Osteocyte (in vitro differentiated cells): ENCODE measurements at regions not wholly inside any gene's neighbourhood (a gene's known extent, or its start where the extent isn't known, plus 50 kb on each side); places are given as distances from the start of the nearest gene placed in this dataset.

ENCODE experiments used
- DNase-seq: peaks from one replicate; pipeline ENCODE4 v3.0.0; 2021; ENCODE audit warnings: mixed read lengths; ENCODE audit not compliant: unreplicated experiment; ENCODE audit errors: extremely low spot score
- H3K27ac Mint-ChIP-seq: one replicate; pipeline ENCODE4 v1.8.0; 2021; ENCODE audit warnings: mild to moderate bottlenecking, mixed read lengths; ENCODE audit not compliant: unreplicated experiment
- H3K27me3 Mint-ChIP-seq: one replicate; pipeline ENCODE4 v1.8.0; 2021; ENCODE audit warnings: mixed read lengths; ENCODE audit not compliant: unreplicated experiment
- H3K36me3 Mint-ChIP-seq: one replicate; pipeline ENCODE4 v1.8.0; 2021; ENCODE audit warnings: mixed read lengths; ENCODE audit not compliant: unreplicated experiment
- H3K4me1 Mint-ChIP-seq: one replicate; pipeline ENCODE4 v1.8.0; 2021; ENCODE audit warnings: mixed read lengths; ENCODE audit not compliant: unreplicated experiment
- H3K4me3 Mint-ChIP-seq: one replicate; pipeline ENCODE4 v1.8.0; 2021; ENCODE audit warnings: mild to moderate bottlenecking, moderate library complexity, mixed read lengths; ENCODE audit not compliant: unreplicated experiment
- H3K9me3 Mint-ChIP-seq: one replicate; pipeline ENCODE4 v1.8.0; 2021; ENCODE audit warnings: mixed read lengths; ENCODE audit not compliant: unreplicated experiment
- CTCF ChIP-seq: fragments of 200-600 bp; sonication (generic); IDR thresholded peaks from 2 replicates; pipeline ENCODE4 v1.5.0; 2021; ENCODE audit warnings: antibody characterized with exemption, mild to moderate bottlenecking, moderate library complexity

GRCh38 chr9:6073731-6074130, 58.3 kb upstream of the RANBP6 start:
- Mint-ChIP-seq H3K27me3 (no peaks in the 10 kb centered on the region), H3K4me3 (no peak overlapping the region), H3K36me3 (no peaks in the 10 kb centered on the region), H3K9me3 (no peaks in the 10 kb centered on the region), H3K4me1 (no peaks in the 10 kb centered on the region), H3K27ac (no peak overlapping the region)
- TF ChIP-seq CTCF, result no peak
- DNase-seq, result no peak

GRCh38 chr9:6072865-6073264, 57.4 kb upstream of the RANBP6 start:
- H3K4me3 Mint-ChIP-seq, result no peak overlapping the region
- no peak for DNase-seq
- no peak for TF ChIP-seq CTCF
- no peaks in the 10 kb centered on the region for H3K4me1 Mint-ChIP-seq
- H3K27me3 Mint-ChIP-seq, result no peaks in the 10 kb centered on the region
- no peaks in the 10 kb centered on the region for H3K9me3 Mint-ChIP-seq
- no peak overlapping the region for H3K27ac Mint-ChIP-seq
- no peaks in the 10 kb centered on the region for H3K36me3 Mint-ChIP-seq

GRCh38 chr9:6072453-6072852, 57.0 kb upstream of the RANBP6 start:
- H3K27ac Mint-ChIP-seq, result no peak overlapping the region
- no peak for DNase-seq
- no peaks in the 10 kb centered on the region for H3K36me3 Mint-ChIP-seq
- H3K4me3 Mint-ChIP-seq, result no peak overlapping the region
- no peak for TF ChIP-seq CTCF
- H3K9me3 Mint-ChIP-seq, result no peaks in the 10 kb centered on the region
- H3K27me3 Mint-ChIP-seq, result peaks cover 1% of the 10 kb centered on the region
- no peaks in the 10 kb centered on the region for H3K4me1 Mint-ChIP-seq

GRCh38 chr9:6068983-6069382, 53.6 kb upstream of the RANBP6 start:
- Mint-ChIP-seq H3K27me3 (peaks cover 17% of the 10 kb centered on the region), H3K27ac (no peak overlapping the region), H3K4me3 (no peak overlapping the region), H3K9me3 (no peaks in the 10 kb centered on the region), H3K4me1 (no peaks in the 10 kb centered on the region), H3K36me3 (no peaks in the 10 kb centered on the region)
- no peak for TF ChIP-seq CTCF
- no peak for DNase-seq

- Mint-ChIP-seq H3K9me3 (no peaks in the 10 kb centered on the region), H3K27me3 (peaks cover 17% of the 10 kb centered on the region), H3K4me3 (no peak overlapping the region), H3K27ac (no peak overlapping the region), H3K4me1 (no peaks in the 10 kb centered on the region), H3K36me3 (no peaks in the 10 kb centered on the region)
- DNase-seq, result no peak
- TF ChIP-seq CTCF, result no peak
Observed at GRCh38 chr9:6067426-6067825, 52.0 kb upstream of the RANBP6 start.
